CD14-positive monocyte (primary cell): ENCODE measurements at regions not wholly inside any gene's neighbourhood (a gene's known extent, or its start where the extent isn't known, plus 50 kb on each side); places are given as distances from the start of the nearest gene placed in this dataset.

Experiments
- DNase-seq, 3 donors: peaks; one replicate each; pipeline ENCODE4 v3.0.0-alpha.2; 2011 to 2022
- H2AFZ ChIP-seq: 2 replicates; pipeline ENCODE4 v1.6.0; 2012; ENCODE audit warnings: mild to moderate bottlenecking, low read depth, low read length, inconsistent platforms; ENCODE audit not compliant: insufficient read depth, poor library complexity, severe bottlenecking
- H3K27ac ChIP-seq, 2 donors: 1 replicate in 1 of 2; 2 replicates in 1 of 2; pipeline ENCODE4 v1.5.1; 2012 to 2013; ENCODE audit warnings: low read length in 2 of 2, control low read depth in 1 of 2, inconsistent platforms in 1 of 2, low read depth in 1 of 2, mild to moderate bottlenecking in 1 of 2
- H3K27me3 ChIP-seq, 2 donors: one replicate each; pipeline versions ENCODE4 v1.6.0 to v1.6.1; 2011 to 2013; ENCODE audit warnings: low read length in 2 of 2; ENCODE audit not compliant: control insufficient read depth in 2 of 2, insufficient read depth in 2 of 2
- H3K36me3 ChIP-seq, 2 donors: replicated peaks in 1 of 2; 1 replicate in 1 of 2; 2 replicates in 1 of 2; pipeline versions ENCODE4 v1.5.1 to v1.6.1; 2012 to 2013; ENCODE audit warnings: low read length in 2 of 2, control low read depth in 1 of 2, inconsistent platforms in 1 of 2, mild to moderate bottlenecking in 1 of 2; ENCODE audit not compliant: insufficient read depth in 2 of 2, control insufficient read depth in 1 of 2
- H3K4me1 ChIP-seq, 2 donors: 1 replicate in 1 of 2; 2 replicates in 1 of 2; pipeline versions ENCODE4 v1.5.1 to v1.6.1; 2012 to 2013; ENCODE audit warnings: low read length in 2 of 2, control low read depth in 1 of 2, inconsistent platforms in 1 of 2, mild to moderate bottlenecking in 1 of 2, moderate library complexity in 1 of 2; ENCODE audit not compliant: insufficient read depth in 2 of 2, control insufficient read depth in 1 of 2
- H3K4me2 ChIP-seq: replicated peaks from 2 replicates; pipeline ENCODE3; 2012; ENCODE audit warnings: low read length, moderate library complexity, mild to moderate bottlenecking; ENCODE audit not compliant: poor library complexity, severe bottlenecking; ENCODE audit errors: extremely low read depth
- H3K4me3 ChIP-seq, 3 experiments: fragments of 200-600 bp in 1 of 3; sonication (generic) in 1 of 3; replicated peaks in 1 of 3; 1 replicate in 2 of 3; 2 replicates in 1 of 3; pipeline ENCODE4 v1.5.1; 2011 to 2013; ENCODE audit warnings: low read length in 3 of 3, mild to moderate bottlenecking in 3 of 3, control low read depth in 2 of 3, low read depth in 2 of 3, inconsistent platforms in 1 of 3, moderate library complexity in 1 of 3
- H3K79me2 ChIP-seq: 2 replicates; pipeline ENCODE4 v1.6.0; 2012; ENCODE audit warnings: mild to moderate bottlenecking, control low read depth, inconsistent platforms, low read length, moderate library complexity; ENCODE audit not compliant: insufficient read depth
- H3K9ac ChIP-seq: 2 replicates; pipeline ENCODE4 v1.6.0; 2017; ENCODE audit warnings: low read length, mild to moderate bottlenecking; ENCODE audit not compliant: insufficient read depth, poor library complexity, severe bottlenecking
- H3K9me3 ChIP-seq, 2 donors: replicated peaks in 1 of 2; 1 replicate in 1 of 2; 2 replicates in 1 of 2; pipeline versions ENCODE4 v1.5.1 to v1.6.1; 2012 to 2013; ENCODE audit warnings: low read length in 2 of 2, control low read depth in 1 of 2; ENCODE audit not compliant: control insufficient read depth in 1 of 2, insufficient read depth in 1 of 2
- H4K20me1 ChIP-seq: 2 replicates; pipeline ENCODE4 v1.6.0; 2012; ENCODE audit warnings: mild to moderate bottlenecking, low read length, control low read depth, moderate library complexity; ENCODE audit not compliant: insufficient read depth
- H3K27ac Mint-ChIP-seq, 7 donors: one replicate each; pipeline ENCODE4 v1.8.0; 2020; ENCODE audit warnings: mild to moderate bottlenecking in 7 of 7, mixed read lengths in 7 of 7, moderate library complexity in 6 of 7, inconsistent platforms in 2 of 7
- H3K27me3 Mint-ChIP-seq, 3 donors: one replicate each; pipeline ENCODE4 v1.8.0; 2021 to 2022; ENCODE audit warnings: low read depth in 3 of 3, mild to moderate bottlenecking in 3 of 3, mixed read lengths in 3 of 3, moderate library complexity in 3 of 3, inconsistent platforms in 1 of 3
- H3K36me3 Mint-ChIP-seq, 2 donors: one replicate each; pipeline ENCODE4 v1.8.0; 2020; ENCODE audit warnings: mixed read lengths in 2 of 2, inconsistent platforms in 1 of 2, mild to moderate bottlenecking in 1 of 2
- H3K4me1 Mint-ChIP-seq: one replicate; pipeline ENCODE4 v1.8.0; 2020; ENCODE audit warnings: mild to moderate bottlenecking, mixed read lengths
- H3K4me3 Mint-ChIP-seq, 2 donors: one replicate each; pipeline ENCODE4 v1.8.0; 2020; ENCODE audit warnings: mild to moderate bottlenecking in 2 of 2, mixed read lengths in 2 of 2, moderate library complexity in 1 of 2
- H3K9me3 Mint-ChIP-seq, 7 donors: one replicate each; pipeline ENCODE4 v1.8.0; 2020 to 2022; ENCODE audit warnings: mixed read lengths in 7 of 7, mild to moderate bottlenecking in 6 of 7, moderate library complexity in 6 of 7, inconsistent platforms in 2 of 7
- WGBS: methylation state at CpG from one replicate; pipeline ENCODE4 v1.1.5; 2013; ENCODE audit warnings: missing lambda C conversion rate; ENCODE audit not compliant: insufficient coverage; 5-methylcytosine and 5-hydroxymethylcytosine counted together
- intact Hi-C, 2 donors: fragments of 100-400 bp; cut with micrococcal nuclease; formaldehyde crosslinking; loops; one replicate each; pipeline versions ENCODE4 v1.15.0 to v1.15.1; 2023
- TF ChIP-seq, protein P1 (sequence below): fragments of 200-600 bp; IDR thresholded peaks from one replicate; pipeline ENCODE4 v1.8.0; 2022; ENCODE audit warnings: antibody characterized with exemption, mild to moderate bottlenecking

DNA sequence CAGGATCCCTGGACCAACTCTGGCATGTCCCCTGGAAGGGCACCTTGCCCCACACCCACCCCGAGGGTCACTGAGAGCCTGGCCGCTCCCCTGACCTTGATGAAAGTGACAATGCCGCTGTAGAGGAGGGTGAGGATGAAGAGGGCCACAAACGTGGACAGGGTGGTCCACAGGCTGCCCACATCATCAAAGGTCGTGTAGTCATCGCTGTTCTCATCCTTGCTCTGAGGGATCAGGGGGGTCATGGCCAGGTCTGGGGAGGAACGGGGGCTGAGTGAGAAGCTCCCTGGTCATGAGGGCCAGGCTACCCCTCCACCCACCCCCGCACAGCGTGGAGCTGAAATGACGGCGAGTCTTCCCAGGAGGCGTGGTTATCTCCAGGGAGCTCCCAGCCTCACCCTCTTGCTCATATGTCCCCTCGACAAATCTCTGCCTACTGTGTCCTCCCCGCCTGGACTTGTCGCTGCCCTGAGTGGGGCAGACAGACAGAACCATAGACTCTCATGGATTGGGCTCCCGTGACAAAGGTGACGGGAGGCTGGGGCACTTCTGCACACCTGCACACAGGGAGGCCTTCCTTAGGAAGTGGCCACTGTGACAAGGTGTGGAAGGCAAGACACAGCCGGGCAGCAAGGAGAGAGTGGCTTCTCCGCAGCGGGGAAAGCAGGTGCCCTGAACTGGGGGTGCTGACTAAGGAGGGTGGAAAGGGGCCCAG lies 311.1 kb downstream of the TMEM121 start:
- intact Hi-C loops = no loop called here
- H3K27me3 Mint-ChIP-seq = peaks cover 0 to 2% (median 0%) of the 10 kb centered on the region in 3 donors

DNA sequence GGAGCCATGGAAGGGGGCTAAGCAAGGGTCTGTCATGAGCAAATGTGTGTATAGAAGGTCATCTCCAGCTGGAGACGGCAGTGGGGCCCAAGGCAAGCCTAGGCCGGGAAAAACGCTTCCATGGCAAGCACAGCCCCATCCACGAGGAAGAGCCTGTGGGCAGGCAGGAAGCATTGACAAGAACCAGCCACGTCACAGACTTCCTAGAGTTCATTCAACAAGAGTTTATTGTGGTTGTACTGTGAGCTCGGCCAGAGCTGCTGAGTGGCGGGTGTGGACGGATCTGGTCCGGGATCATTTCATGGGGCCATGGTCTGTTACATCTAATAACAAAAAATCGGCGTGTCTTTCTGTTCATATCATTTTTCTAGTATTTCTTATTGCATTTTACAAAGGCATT lies 311.7 kb downstream of the TMEM121 start:
- Histone ChIP-seq H3K4me2 (no peak overlapping the region), H3K4me3 (no peak overlapping the region), H2AFZ (no peak overlapping the region), H3K27ac (no peak overlapping the region), H3K9me3 (no peaks in the 10 kb centered on the region), H3K27me3 (no peaks in the 10 kb centered on the region), H3K36me3 (no peaks in the 10 kb centered on the region), H3K4me1 (no peaks in the 10 kb centered on the region), H3K9ac (no peak overlapping the region), H4K20me1 (no peaks in the 10 kb centered on the region), H3K79me2 (no peaks in the 10 kb centered on the region)
- intact Hi-C loops = no loop called here
- 58% methylated on average over 4 of the region's 11 CpGs for WGBS
- no peaks in the 10 kb centered on the region for H3K36me3 Mint-ChIP-seq
- no peaks in the 10 kb centered on the region for H3K4me1 Mint-ChIP-seq
- H3K9me3 Mint-ChIP-seq = no peaks in the 10 kb centered on the region
- H3K27ac Mint-ChIP-seq = no peak overlapping the region
- no peak for DNase-seq
- peaks cover 0 to 2% (median 0%) of the 10 kb centered on the region in 3 donors for H3K27me3 Mint-ChIP-seq
- no peak overlapping the region for H3K4me3 Mint-ChIP-seq
- TF ChIP-seq, protein P1, sequence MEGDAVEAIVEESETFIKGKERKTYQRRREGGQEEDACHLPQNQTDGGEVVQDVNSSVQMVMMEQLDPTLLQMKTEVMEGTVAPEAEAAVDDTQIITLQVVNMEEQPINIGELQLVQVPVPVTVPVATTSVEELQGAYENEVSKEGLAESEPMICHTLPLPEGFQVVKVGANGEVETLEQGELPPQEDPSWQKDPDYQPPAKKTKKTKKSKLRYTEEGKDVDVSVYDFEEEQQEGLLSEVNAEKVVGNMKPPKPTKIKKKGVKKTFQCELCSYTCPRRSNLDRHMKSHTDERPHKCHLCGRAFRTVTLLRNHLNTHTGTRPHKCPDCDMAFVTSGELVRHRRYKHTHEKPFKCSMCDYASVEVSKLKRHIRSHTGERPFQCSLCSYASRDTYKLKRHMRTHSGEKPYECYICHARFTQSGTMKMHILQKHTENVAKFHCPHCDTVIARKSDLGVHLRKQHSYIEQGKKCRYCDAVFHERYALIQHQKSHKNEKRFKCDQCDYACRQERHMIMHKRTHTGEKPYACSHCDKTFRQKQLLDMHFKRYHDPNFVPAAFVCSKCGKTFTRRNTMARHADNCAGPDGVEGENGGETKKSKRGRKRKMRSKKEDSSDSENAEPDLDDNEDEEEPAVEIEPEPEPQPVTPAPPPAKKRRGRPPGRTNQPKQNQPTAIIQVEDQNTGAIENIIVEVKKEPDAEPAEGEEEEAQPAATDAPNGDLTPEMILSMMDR = no peak

More for the DNA sequence above, 311.1 kb downstream of the TMEM121 start:
- DNase-seq = no peak
- H3K4me1 Mint-ChIP-seq = no peaks in the 10 kb centered on the region
- Histone ChIP-seq H2AFZ (no peak overlapping the region), H3K9ac (no peak overlapping the region), H3K27ac (no peak overlapping the region), H3K4me3 (no peak overlapping the region), H4K20me1 (no peaks in the 10 kb centered on the region), H3K36me3 (no peaks in the 10 kb centered on the region), H3K27me3 (no peaks in the 10 kb centered on the region), H3K79me2 (no peaks in the 10 kb centered on the region), H3K9me3 (no peaks in the 10 kb centered on the region), H3K4me1 (no peaks in the 10 kb centered on the region), H3K4me2 (no peak overlapping the region)
- no peaks in the 10 kb centered on the region for H3K36me3 Mint-ChIP-seq
- 94% methylated on average over 16 of the region's 20 CpGs for WGBS
- H3K4me3 Mint-ChIP-seq = no peak overlapping the region
- H3K9me3 Mint-ChIP-seq = peaks cover 0 to 1% (median 0%) of the 10 kb centered on the region in 7 donors
- no peak overlapping the region for H3K27ac Mint-ChIP-seq
- TF ChIP-seq, protein P1 = no peak
